ENCODE measurements at regions not wholly inside any gene's neighbourhood (a gene's known extent, or its start where the extent isn't known, plus 50 kb on each side); places are given as distances from the start of the nearest gene placed in this dataset.

GRCh38 chr11:19661827-19662226, 50.8 kb upstream of the NAV2 start:
- no peaks in the 10 kb centered on the region for H3K9me3 ChIP-seq
- H3K36me3 ChIP-seq (replicated peaks in 1 of 2; ENCODE audit: insufficient read depth in 1 of 2, low read depth in 2 of 2), result no peaks in the 10 kb centered on the region
- H3K27ac ChIP-seq, result no peak overlapping the region
- no peak for TF ChIP-seq CTCF (IDR thresholded peaks at IDR 0.05)
- no peak for TF ChIP-seq POLR2A (IDR thresholded peaks at IDR 0.05)
- no peak for ATAC-seq
- no peak for DNase-seq
- H3K4me1 ChIP-seq, result no peaks in the 10 kb centered on the region
- H3K4me3 ChIP-seq, result no peak overlapping the region
- no peaks in the 10 kb centered on the region for H3K27me3 ChIP-seq
- intact Hi-C loops (cut with DNase I), result no loop called here

GRCh38 chr11:19660076-19660475, 52.6 kb upstream of the NAV2 start:
- Histone ChIP-seq H3K4me1 (no peaks in the 10 kb centered on the region), H3K9me3 (no peaks in the 10 kb centered on the region), H3K27me3 (no peaks in the 10 kb centered on the region), H3K4me3 (no peak overlapping the region), H3K27ac (no peak overlapping the region), H3K36me3 (replicated peaks in 1 of 2; ENCODE audit: insufficient read depth in 1 of 2, low read depth in 2 of 2) (no peaks in the 10 kb centered on the region)
- DNase-seq, result peak in 1 of 4 donors; percentile 27
- no peak for ATAC-seq
- intact Hi-C loops (cut with DNase I), result no loop called here
- 31 to 37% methylated on average over 5 of the region's 5 CpGs for WGBS, 2 donors
- TF ChIP-seq CTCF (IDR thresholded peaks at IDR 0.05) (no peak), POLR2A (IDR thresholded peaks at IDR 0.05) (no peak)

DNA sequence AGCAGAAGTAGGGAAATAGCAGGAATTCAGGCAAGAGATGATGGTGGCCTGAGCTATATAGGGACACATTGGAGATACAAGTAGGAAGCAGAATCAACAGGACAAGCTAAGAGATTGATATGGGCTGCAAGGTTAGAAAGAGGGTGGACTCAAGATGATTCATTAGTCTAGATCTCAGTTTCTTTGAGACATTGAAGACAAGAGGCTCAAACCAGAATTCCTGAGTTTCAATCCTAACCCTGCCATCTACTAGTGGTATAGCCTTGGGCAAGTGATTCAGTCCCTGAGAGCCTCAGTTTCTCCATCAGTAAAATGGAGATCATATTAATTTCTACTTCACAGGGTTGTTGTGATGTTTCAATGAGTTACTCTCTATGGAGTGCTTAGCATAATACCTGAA, 53.1 kb upstream of the NAV2 start:
- DNase-seq (no peak), ATAC-seq (no peak)
- intact Hi-C loops (cut with DNase I), result no loop called here
- no peaks in the 10 kb centered on the region for H3K36me3 ChIP-seq (replicated peaks in 1 of 2; ENCODE audit: insufficient read depth in 1 of 2, low read depth in 2 of 2)
- H3K4me3 ChIP-seq, result no peak overlapping the region
- no peak for TF ChIP-seq POLR2A (IDR thresholded peaks at IDR 0.05)
- no peak for TF ChIP-seq CTCF (IDR thresholded peaks at IDR 0.05)
- no peaks in the 10 kb centered on the region for H3K27me3 ChIP-seq
- H3K9me3 ChIP-seq, result no peaks in the 10 kb centered on the region
- H3K4me1 ChIP-seq, result no peaks in the 10 kb centered on the region
- H3K27ac ChIP-seq, result no peak overlapping the region

GRCh38 chr11:19658344-19658743, 54.3 kb upstream of the NAV2 start:
- no peak overlapping the region for H3K4me3 ChIP-seq
- no peaks in the 10 kb centered on the region for H3K36me3 ChIP-seq (replicated peaks in 1 of 2; ENCODE audit: insufficient read depth in 1 of 2, low read depth in 2 of 2)
- TF ChIP-seq POLR2A (IDR thresholded peaks at IDR 0.05) (no peak), CTCF (IDR thresholded peaks at IDR 0.05) (no peak)
- no peaks in the 10 kb centered on the region for H3K9me3 ChIP-seq
- DNase-seq (no peak), ATAC-seq (no peak)
- H3K27ac ChIP-seq, result no peak overlapping the region
- 19 to 35% methylated on average over 2 of the region's 2 CpGs for WGBS, 2 donors
- no peaks in the 10 kb centered on the region for H3K4me1 ChIP-seq
- intact Hi-C loops (cut with DNase I), result no loop called here
- no peaks in the 10 kb centered on the region for H3K27me3 ChIP-seq

DNA sequence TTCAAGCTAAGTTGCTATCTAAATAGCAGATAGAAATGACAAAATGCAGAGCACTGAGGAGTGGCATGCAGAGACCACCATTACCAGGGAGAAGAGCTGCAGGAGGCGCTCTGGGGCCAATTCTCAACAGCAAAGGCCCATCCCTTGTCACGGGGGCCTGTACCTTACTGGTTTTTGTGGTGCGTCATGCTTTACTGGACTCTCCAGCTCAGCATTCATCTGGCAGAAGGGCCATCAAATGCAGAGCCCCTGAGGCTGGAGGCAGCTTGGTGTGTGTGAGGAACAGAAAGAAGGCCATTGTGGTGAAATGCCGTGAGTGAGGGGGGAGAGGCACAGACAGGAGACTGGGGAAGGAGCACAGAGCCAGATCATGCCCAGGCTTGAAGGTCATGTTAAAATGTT, 56.5 kb upstream of the NAV2 start:
- Histone ChIP-seq H3K9me3 (no peaks in the 10 kb centered on the region), H3K27me3 (no peaks in the 10 kb centered on the region), H3K4me1 (no peaks in the 10 kb centered on the region), H3K36me3 (replicated peaks in 1 of 2; ENCODE audit: insufficient read depth in 1 of 2, low read depth in 2 of 2) (no peaks in the 10 kb centered on the region), H3K27ac (no peak overlapping the region), H3K4me3 (no peak overlapping the region)
- DNase-seq (no peak), ATAC-seq (no peak)
- TF ChIP-seq POLR2A (IDR thresholded peaks at IDR 0.05), result no peak
- TF ChIP-seq CTCF (IDR thresholded peaks at IDR 0.05), result no peak
- intact Hi-C loops (cut with DNase I), result no loop called here
- WGBS, 2 donors, result 88 to 92% methylated on average over 4 of the region's 4 CpGs
